ENCODE measurements at regions not wholly inside any gene's neighbourhood (a gene's known extent, or its start where the extent isn't known, plus 50 kb on each side); places are given as distances from the start of the nearest gene placed in this dataset.
"Not testable (repeated sequence)": the region's sequence is repeated elsewhere in the genome, so short reads cannot be mapped to it uniquely, and the experiment has no call there.

DNA sequence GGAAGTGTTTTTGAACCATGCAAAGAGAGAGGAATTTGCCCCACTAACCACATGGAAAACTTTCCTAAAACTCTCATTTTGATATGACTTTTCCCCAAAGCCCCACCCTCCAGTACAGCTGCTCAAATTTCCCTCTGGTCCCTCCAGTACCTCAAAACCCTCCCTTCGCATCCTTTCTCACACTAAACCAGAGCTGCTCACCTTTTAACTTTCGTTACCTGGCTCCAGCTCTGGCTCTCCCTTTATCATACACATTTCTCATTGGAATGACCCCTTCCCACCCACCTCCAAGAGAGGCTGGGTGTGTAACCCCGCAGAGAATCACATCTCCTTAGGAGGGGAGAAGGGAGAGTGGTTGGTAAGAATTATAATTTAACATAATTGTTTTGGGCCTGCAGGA lies 86.8 kb upstream of the NDUFV2 start:
- no peaks in the 10 kb centered on the region for H3K9me3 ChIP-seq (ENCODE audit: control insufficient read depth, low read length)
- H3K4me3 ChIP-seq (ENCODE audit: insufficient read depth, low read depth, low read length), result no peak overlapping the region
- peaks cover 5% of the 10 kb centered on the region for H3K4me1 ChIP-seq (ENCODE audit: control insufficient read depth, insufficient read depth, low read length)
- H3K27ac ChIP-seq (ENCODE audit: insufficient read depth, low read depth, low read length, poor library complexity, severe bottlenecking), result no peak overlapping the region
- 92 to 94% methylated on average over 3 of the region's 3 CpGs for WGBS, 2 experiments
- H3K27me3 ChIP-seq (ENCODE audit: control insufficient read depth, insufficient read depth, low read length, poor library complexity, severe bottlenecking), result no peaks in the 10 kb centered on the region
- H3K36me3 ChIP-seq (ENCODE audit: control insufficient read depth, insufficient read depth, low read length), result no peaks in the 10 kb centered on the region

DNA sequence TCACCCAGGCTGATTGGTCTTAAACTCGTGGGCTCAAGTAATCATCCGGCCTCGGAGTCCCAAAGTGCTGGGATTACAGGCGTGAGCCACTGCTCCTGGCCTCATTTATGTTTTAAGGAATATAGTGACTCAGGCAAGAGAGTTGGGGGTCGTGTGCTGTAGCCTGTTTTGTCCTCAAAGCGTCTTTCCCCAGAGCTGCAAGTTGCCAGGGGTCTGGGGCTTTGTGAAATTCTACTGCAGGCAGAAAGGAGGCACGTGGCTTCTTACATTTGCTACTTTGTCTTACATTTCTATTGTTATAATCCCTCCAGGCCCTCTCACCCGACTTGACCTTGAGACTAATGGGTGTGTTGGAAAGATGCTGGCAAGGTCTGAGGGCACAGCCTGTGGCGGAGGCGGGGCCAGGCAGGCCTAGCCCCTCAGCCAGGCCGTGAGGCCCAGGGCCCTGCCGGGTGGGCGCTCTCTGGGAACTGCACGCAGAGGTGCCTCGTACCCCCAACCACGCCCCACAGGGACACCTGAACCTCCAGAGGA lies 85.8 kb upstream of the NDUFV2 start:
- H3K27me3 ChIP-seq (ENCODE audit: control insufficient read depth, insufficient read depth, low read length, poor library complexity, severe bottlenecking), result no peaks in the 10 kb centered on the region
- no peaks in the 10 kb centered on the region for H3K36me3 ChIP-seq (ENCODE audit: control insufficient read depth, insufficient read depth, low read length)
- no peak overlapping the region for H3K27ac ChIP-seq (ENCODE audit: insufficient read depth, low read depth, low read length, poor library complexity, severe bottlenecking)
- H3K4me1 ChIP-seq (ENCODE audit: control insufficient read depth, insufficient read depth, low read length), result peaks cover 5% of the 10 kb centered on the region
- WGBS, 2 experiments, result 50 to 54% methylated on average over 16 of the region's 16 CpGs
- H3K4me3 ChIP-seq (ENCODE audit: insufficient read depth, low read depth, low read length), result no peak overlapping the region
- no peaks in the 10 kb centered on the region for H3K9me3 ChIP-seq (ENCODE audit: control insufficient read depth, low read length)

DNA sequence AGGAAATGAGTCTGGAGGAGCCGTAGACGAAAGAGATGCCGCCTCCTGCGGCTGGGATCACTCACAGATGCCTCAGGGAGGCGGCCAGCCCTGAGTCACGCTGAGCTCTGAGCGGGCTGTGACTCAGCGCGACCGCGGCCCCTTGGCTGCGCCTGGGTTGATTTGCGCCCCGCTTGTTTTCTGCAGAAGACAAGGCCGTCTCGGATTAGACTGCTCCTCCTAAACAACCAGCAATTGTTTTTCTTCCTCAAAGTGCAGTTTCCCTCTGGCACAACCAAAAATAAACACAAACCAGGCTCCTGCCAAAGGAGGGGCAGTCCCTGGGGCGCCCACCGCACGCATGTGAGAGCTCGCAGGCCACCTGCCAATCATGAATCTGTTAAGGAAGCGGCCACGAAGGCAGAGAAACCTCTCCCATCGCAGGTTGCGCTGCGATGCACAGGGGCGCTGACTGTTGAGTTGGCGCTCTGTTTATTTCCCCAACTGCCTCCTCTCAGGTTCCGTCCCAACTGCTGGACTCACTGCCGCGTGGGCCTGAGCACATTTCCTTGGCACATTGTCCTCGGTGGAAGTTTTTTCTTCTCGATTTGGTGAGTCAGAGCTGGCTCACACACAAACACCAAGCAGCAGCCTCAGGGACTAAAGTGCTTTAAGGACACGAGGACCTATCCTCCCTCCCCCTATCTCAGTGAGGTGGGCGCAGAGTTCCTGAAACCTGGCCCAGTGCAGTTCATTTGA lies 85.2 kb upstream of the NDUFV2 start:
- H3K9me3 ChIP-seq (ENCODE audit: control insufficient read depth, low read length), result no peaks in the 10 kb centered on the region
- H3K27ac ChIP-seq (ENCODE audit: insufficient read depth, low read depth, low read length, poor library complexity, severe bottlenecking), result no peak overlapping the region
- 38% methylated on average over 34 of the region's 34 CpGs for WGBS, 2 experiments
- no peaks in the 10 kb centered on the region for H3K27me3 ChIP-seq (ENCODE audit: control insufficient read depth, insufficient read depth, low read length, poor library complexity, severe bottlenecking)
- peaks cover 5% of the 10 kb centered on the region for H3K4me1 ChIP-seq (ENCODE audit: control insufficient read depth, insufficient read depth, low read length)
- no peak overlapping the region for H3K4me3 ChIP-seq (ENCODE audit: insufficient read depth, low read depth, low read length)
- H3K36me3 ChIP-seq (ENCODE audit: control insufficient read depth, insufficient read depth, low read length), result no peaks in the 10 kb centered on the region

DNA sequence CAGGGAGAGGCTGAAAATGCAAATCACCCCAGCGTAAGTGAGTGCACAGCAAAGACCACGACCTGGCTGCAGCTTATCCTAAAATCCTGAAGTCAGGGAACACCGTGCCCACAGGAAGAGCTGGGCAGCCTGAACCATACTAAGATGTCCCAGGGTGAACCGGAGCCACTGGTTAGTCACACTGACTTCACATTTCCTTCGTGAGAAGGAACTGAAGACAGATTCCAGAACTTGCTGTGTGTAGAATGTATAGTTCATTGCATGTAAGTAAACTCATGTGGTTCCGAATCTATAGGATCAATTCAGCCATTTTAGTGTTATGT lies 84.6 kb upstream of the NDUFV2 start:
- H3K9me3 ChIP-seq (ENCODE audit: control insufficient read depth, low read length), result no peaks in the 10 kb centered on the region
- WGBS, 2 experiments, result 77 to 79% methylated on average over 5 to 6 of the region's 6 CpGs
- H3K27ac ChIP-seq (ENCODE audit: insufficient read depth, low read depth, low read length, poor library complexity, severe bottlenecking), result no peak overlapping the region
- no peaks in the 10 kb centered on the region for H3K36me3 ChIP-seq (ENCODE audit: control insufficient read depth, insufficient read depth, low read length)
- H3K4me3 ChIP-seq (ENCODE audit: insufficient read depth, low read depth, low read length), result no peak overlapping the region
- peaks cover 5% of the 10 kb centered on the region for H3K4me1 ChIP-seq (ENCODE audit: control insufficient read depth, insufficient read depth, low read length)
- no peaks in the 10 kb centered on the region for H3K27me3 ChIP-seq (ENCODE audit: control insufficient read depth, insufficient read depth, low read length, poor library complexity, severe bottlenecking)

DNA sequence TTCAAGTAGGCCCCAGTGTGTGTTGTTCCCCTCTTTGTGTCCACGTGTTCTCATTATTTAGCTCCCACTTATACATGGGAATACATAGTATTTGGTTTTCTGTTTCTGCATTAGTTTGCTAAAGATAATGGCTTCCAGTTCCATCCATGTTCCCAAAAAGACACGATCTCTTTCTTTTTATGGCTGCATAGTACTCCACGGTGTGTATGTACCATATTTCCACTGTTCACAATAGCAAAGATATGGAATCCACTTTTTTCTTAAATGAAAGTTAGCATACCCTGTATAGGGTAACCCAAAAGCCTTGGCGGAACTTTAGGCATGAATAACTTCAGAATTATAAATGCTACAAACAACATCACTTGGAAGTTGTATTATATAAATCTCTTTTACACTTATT lies 83.4 kb upstream of the NDUFV2 start:
- WGBS, 2 experiments, result 90 to 91% methylated on average over 2 to 4 of the region's 4 CpGs
- no peak overlapping the region for H3K27ac ChIP-seq (ENCODE audit: insufficient read depth, low read depth, low read length, poor library complexity, severe bottlenecking)
- no peak overlapping the region for H3K4me3 ChIP-seq (ENCODE audit: insufficient read depth, low read depth, low read length)
- no peaks in the 10 kb centered on the region for H3K9me3 ChIP-seq (ENCODE audit: control insufficient read depth, low read length)
- H3K36me3 ChIP-seq (ENCODE audit: control insufficient read depth, insufficient read depth, low read length), result no peaks in the 10 kb centered on the region
- no peaks in the 10 kb centered on the region for H3K27me3 ChIP-seq (ENCODE audit: control insufficient read depth, insufficient read depth, low read length, poor library complexity, severe bottlenecking)
- peaks cover 5% of the 10 kb centered on the region for H3K4me1 ChIP-seq (ENCODE audit: control insufficient read depth, insufficient read depth, low read length)

DNA sequence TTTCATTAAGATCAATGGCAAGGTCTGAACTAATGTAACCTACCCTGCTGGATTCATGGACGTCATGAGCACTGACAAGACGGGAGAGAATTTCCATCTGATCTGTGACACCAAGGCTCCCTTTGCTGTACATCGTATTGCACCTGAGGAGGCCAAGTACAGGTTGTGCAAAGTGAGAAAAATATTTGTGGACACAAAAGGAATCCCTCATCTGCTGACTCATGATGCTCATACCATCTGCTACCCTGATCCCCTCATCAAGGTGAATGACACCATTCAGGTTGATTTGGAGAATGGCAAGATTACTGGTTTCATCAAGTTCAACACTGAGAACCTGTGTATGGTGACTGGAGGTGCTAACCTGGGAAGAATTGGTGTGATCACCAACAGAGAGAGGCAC lies 82.3 kb upstream of the NDUFV2 start:
- Histone ChIP-seq H3K9me3 (ENCODE audit: control insufficient read depth, low read length) (no peaks in the 10 kb centered on the region), H3K27ac (ENCODE audit: insufficient read depth, low read depth, low read length, poor library complexity, severe bottlenecking) (no peak overlapping the region), H3K4me1 (ENCODE audit: control insufficient read depth, insufficient read depth, low read length) (peaks cover 5% of the 10 kb centered on the region), H3K4me3 (ENCODE audit: insufficient read depth, low read depth, low read length) (no peak overlapping the region), H3K27me3 (ENCODE audit: control insufficient read depth, insufficient read depth, low read length, poor library complexity, severe bottlenecking) (no peaks in the 10 kb centered on the region), H3K36me3 (ENCODE audit: control insufficient read depth, insufficient read depth, low read length) (no peaks in the 10 kb centered on the region)
- WGBS, 2 experiments, result 89 to 91% methylated on average over 3 of the region's 3 CpGs

DNA sequence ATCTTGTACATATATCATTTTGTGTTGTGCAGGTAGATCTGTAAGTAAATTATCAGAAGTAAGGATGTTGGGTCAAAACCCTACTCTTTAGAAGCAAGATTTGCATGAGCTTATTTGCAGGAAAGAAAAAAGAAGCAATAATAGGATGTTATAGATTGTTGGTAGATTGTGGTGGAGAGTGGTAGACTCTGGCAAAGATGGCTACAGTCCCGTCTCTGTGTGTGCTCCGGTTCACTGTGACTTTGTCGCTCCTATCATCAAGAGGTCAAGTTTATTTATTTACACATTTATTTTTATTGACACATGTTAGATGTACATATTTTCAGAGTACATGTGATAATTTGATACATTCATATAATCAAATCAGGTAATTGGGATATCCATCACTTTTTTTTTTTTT lies 81.0 kb upstream of the NDUFV2 start:
- Histone ChIP-seq H3K4me1 (ENCODE audit: control insufficient read depth, insufficient read depth, low read length) (peaks cover 5% of the 10 kb centered on the region), H3K27ac (ENCODE audit: insufficient read depth, low read depth, low read length, poor library complexity, severe bottlenecking) (no peak overlapping the region), H3K4me3 (ENCODE audit: insufficient read depth, low read depth, low read length) (no peak overlapping the region), H3K36me3 (ENCODE audit: control insufficient read depth, insufficient read depth, low read length) (no peaks in the 10 kb centered on the region), H3K9me3 (ENCODE audit: control insufficient read depth, low read length) (no peaks in the 10 kb centered on the region), H3K27me3 (ENCODE audit: control insufficient read depth, insufficient read depth, low read length, poor library complexity, severe bottlenecking) (no peaks in the 10 kb centered on the region)
- WGBS, 2 experiments, result 92% methylated on average over 1 of the region's 3 CpGs; no CpG with 5 or more reads in 1 of the 2 experiments

DNA sequence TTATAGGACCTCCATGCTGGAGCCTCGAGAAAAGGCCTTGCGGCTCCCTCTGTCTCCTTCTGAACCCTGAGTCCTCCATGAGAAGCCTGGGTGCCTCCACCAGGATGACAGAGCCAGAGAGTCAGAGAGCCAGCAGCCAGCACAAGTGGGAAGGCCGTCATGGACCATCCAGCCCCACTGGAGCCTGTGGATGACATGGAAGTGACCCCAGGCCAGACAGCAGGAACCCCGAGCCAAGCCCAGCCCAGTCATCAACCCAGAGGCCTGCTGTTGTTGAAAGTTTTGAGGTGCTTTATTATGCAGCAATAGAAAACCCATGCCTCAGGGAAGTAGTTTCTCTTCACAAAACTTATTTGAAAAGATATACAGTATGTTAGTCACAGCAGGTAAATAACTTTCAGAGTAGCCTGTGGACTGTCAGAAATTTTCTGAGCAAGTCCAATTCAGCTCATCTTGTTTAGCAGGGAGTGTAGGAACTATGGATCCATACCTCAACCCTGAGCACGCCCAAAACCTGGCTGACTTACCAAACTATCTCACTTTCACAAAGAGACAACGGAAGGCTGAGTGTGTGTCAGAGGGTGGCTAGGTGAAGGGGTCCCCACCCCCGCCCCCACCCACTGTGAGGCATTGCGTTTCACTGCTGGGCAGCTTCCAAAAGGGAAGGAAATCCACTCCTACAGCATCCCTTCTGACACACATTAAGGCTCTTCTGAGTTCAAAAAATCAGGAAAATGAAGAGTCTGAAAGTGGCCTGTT lies 79.9 kb upstream of the NDUFV2 start:
- WGBS, 2 experiments, result 52 to 63% methylated on average over 7 to 8 of the region's 8 CpGs
- no peaks in the 10 kb centered on the region for H3K36me3 ChIP-seq (ENCODE audit: control insufficient read depth, insufficient read depth, low read length)
- H3K4me1 ChIP-seq (ENCODE audit: control insufficient read depth, insufficient read depth, low read length), result no peaks in the 10 kb centered on the region
- H3K27ac ChIP-seq (ENCODE audit: insufficient read depth, low read depth, low read length, poor library complexity, severe bottlenecking), result no peak overlapping the region
- H3K9me3 ChIP-seq (ENCODE audit: control insufficient read depth, low read length), result no peaks in the 10 kb centered on the region
- H3K27me3 ChIP-seq (ENCODE audit: control insufficient read depth, insufficient read depth, low read length, poor library complexity, severe bottlenecking), result no peaks in the 10 kb centered on the region
- H3K4me3 ChIP-seq (ENCODE audit: insufficient read depth, low read depth, low read length), result no peak overlapping the region

DNA sequence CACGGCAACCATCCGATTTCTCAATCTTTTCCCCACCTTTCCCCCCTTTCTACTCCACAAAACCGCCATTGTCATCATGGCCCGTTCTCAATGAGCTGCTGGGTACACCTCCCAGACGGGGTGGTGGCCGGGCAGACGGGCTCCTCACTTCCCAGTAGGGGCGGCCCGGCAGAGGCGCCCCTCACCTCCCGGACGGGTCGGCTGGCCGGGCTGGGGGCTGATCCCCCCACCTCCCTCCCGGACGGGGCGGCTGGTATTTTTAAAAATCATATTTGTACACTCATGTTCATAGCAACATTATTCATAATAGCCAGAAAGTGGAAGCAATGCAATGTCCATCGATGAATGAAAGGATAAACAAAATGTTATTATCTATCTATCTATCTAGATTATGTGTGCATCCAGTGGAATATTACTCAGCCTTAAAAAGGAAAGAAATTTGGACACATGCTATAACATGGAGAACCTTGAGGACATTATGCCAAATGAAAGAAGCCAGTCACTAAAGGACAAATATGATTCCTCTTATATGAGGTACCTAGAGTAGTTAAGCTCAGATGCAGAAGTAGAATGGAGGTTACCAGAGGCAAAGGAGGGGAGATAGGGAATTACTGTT lies 78.4 kb upstream of the NDUFV2 start:
- not testable (repeated sequence) for H3K27ac ChIP-seq (ENCODE audit: insufficient read depth, low read depth, low read length, poor library complexity, severe bottlenecking); H3K9me3 ChIP-seq (ENCODE audit: control insufficient read depth, low read length); H3K4me1 ChIP-seq (ENCODE audit: control insufficient read depth, insufficient read depth, low read length); H3K4me3 ChIP-seq (ENCODE audit: insufficient read depth, low read depth, low read length); H3K36me3 ChIP-seq (ENCODE audit: control insufficient read depth, insufficient read depth, low read length); H3K27me3 ChIP-seq (ENCODE audit: control insufficient read depth, insufficient read depth, low read length, poor library complexity, severe bottlenecking)
- WGBS, 2 experiments, result 93 to 98% methylated on average over 14 of the region's 18 CpGs

DNA sequence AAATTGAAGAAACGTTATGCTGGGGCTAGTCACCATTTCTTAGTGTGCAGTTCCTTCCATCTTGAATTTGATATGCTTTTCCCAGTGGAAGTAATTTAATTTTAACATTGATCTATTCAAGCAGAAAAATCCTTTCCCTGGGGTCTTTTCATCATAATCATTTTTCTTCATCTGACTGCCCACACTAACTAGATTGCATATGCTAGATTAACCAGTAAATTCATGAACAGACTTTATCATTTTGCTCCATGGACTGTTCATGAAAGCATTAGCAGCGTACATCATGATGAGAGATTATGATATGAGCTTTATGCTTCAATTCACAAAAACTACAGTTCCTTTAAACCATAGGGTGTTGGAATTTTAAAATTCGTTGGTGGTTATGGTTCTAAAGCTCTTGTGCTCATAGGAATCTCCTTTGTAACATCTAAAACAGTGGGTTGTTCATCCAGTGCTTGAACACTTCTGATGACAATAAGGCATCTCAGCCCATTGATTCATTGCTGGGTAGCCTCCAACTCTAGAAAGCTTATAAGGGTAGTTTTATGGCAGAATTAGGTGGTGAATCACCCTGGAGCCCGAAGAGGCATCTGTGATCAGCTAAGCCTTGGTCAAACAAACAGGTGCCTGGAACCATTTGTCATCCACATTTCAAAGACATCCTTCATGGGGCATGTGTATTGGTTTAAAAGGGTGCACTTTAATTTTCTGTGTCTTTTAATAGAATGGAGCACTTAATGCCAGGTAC lies 77.2 kb upstream of the NDUFV2 start:
- 67 to 73% methylated on average over 3 to 4 of the region's 4 CpGs for WGBS, 2 experiments
- no peaks in the 10 kb centered on the region for H3K27me3 ChIP-seq (ENCODE audit: control insufficient read depth, insufficient read depth, low read length, poor library complexity, severe bottlenecking)

More for the DNA sequence above, 77.2 kb upstream of the NDUFV2 start:
- no peak overlapping the region for H3K27ac ChIP-seq (ENCODE audit: insufficient read depth, low read depth, low read length, poor library complexity, severe bottlenecking)
- no peaks in the 10 kb centered on the region for H3K9me3 ChIP-seq (ENCODE audit: control insufficient read depth, low read length)
- H3K4me3 ChIP-seq (ENCODE audit: insufficient read depth, low read depth, low read length), result no peak overlapping the region
- no peaks in the 10 kb centered on the region for H3K4me1 ChIP-seq (ENCODE audit: control insufficient read depth, insufficient read depth, low read length)
- no peaks in the 10 kb centered on the region for H3K36me3 ChIP-seq (ENCODE audit: control insufficient read depth, insufficient read depth, low read length)

All from ectodermal cell (in vitro differentiated cells).